ENCODE measurements at regions not wholly inside any gene's neighbourhood (a gene's known extent, or its start where the extent isn't known, plus 50 kb on each side); places are given as distances from the start of the nearest gene placed in this dataset.

DNA sequence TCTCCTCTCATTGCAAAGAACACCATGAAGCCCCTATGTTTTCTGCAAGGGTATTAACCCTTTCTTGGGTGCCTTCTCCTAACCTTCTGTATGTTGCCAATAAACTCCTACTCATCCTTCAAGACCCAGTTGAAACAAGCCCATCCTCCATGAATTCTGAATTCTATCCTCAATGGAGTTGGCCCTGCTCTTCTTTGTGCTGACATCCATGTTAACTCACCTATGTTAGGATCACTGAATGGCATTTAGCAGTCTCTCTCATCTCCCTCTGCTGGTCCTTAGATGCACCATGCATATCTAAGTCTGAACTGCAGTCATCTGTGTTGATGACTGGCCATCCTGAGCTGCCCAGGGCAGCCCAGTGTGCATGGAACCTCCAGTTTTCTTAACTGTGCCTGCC lies 129.8 kb downstream of the BUB3 start:
- TF ChIP-seq, protein P1, sequence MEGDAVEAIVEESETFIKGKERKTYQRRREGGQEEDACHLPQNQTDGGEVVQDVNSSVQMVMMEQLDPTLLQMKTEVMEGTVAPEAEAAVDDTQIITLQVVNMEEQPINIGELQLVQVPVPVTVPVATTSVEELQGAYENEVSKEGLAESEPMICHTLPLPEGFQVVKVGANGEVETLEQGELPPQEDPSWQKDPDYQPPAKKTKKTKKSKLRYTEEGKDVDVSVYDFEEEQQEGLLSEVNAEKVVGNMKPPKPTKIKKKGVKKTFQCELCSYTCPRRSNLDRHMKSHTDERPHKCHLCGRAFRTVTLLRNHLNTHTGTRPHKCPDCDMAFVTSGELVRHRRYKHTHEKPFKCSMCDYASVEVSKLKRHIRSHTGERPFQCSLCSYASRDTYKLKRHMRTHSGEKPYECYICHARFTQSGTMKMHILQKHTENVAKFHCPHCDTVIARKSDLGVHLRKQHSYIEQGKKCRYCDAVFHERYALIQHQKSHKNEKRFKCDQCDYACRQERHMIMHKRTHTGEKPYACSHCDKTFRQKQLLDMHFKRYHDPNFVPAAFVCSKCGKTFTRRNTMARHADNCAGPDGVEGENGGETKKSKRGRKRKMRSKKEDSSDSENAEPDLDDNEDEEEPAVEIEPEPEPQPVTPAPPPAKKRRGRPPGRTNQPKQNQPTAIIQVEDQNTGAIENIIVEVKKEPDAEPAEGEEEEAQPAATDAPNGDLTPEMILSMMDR (IDR thresholded peaks at IDR 0.05), result no peak
- no peak for TF ChIP-seq POLR2A (IDR thresholded peaks at IDR 0.05)
